ENCODE measurements at regions not wholly inside any gene's neighbourhood (a gene's known extent, or its start where the extent isn't known, plus 50 kb on each side); places are given as distances from the start of the nearest gene placed in this dataset.
A peak's percentile ranks its signal among the peaks of the same experiment; 100 is the strongest.

GRCh38 chrX:80223982-80224579 lies 196.2 kb upstream of the TENT5D start:
- peaks cover 6% of the 10 kb centered on the region for H3K4me1 Mint-ChIP-seq
- peaks cover 0 to 10% (median 2%) of the 10 kb centered on the region in 7 donors for H3K9me3 Mint-ChIP-seq
- H3K4me2 ChIP-seq (replicated peaks; ENCODE audit: extremely low read depth, low read length, poor library complexity, severe bottlenecking): peak overlapping the region; percentile 6
- no peak for TF ChIP-seq CTCF (IDR thresholded peaks at IDR 0.05)
- peak; percentile 71 to 89 (median 72) for DNase-seq
- intact Hi-C loops (cut with micrococcal nuclease): no loop called here
- H3K4me3 ChIP-seq (replicated peaks in 1 of 3; ENCODE audit: low read depth in 2 of 3, low read length in 3 of 3): no peak overlapping the region
- no peak overlapping the region for H2AFZ ChIP-seq (ENCODE audit: insufficient read depth, low read depth, low read length, poor library complexity, severe bottlenecking)
- peak overlapping the region; percentile 63 to 79 for H3K27ac ChIP-seq (ENCODE audit: low read depth in 1 of 2, low read length in 2 of 2)
- H3K27me3 Mint-ChIP-seq (ENCODE audit: low read depth in 3 of 3): peaks cover 0 to 2% (median 0%) of the 10 kb centered on the region in 3 donors
- H3K36me3 Mint-ChIP-seq: no peaks in the 10 kb centered on the region
- H3K9me3 ChIP-seq (replicated peaks in 1 of 2; ENCODE audit: control insufficient read depth in 1 of 2, insufficient read depth in 1 of 2, low read length in 2 of 2): peaks cover 0 to 5% of the 10 kb centered on the region in 2 donors
- H3K27ac Mint-ChIP-seq: peak overlapping the region; percentile 85 to 94 (median 89)
- peaks cover 6 to 15% of the 10 kb centered on the region in 2 donors for H3K4me1 ChIP-seq (ENCODE audit: control insufficient read depth in 1 of 2, insufficient read depth in 2 of 2, low read length in 2 of 2)
- H3K36me3 ChIP-seq (replicated peaks in 1 of 2; ENCODE audit: control insufficient read depth in 1 of 2, insufficient read depth in 2 of 2, low read length in 2 of 2): no peaks in the 10 kb centered on the region
- no peaks in the 10 kb centered on the region for H3K79me2 ChIP-seq (ENCODE audit: insufficient read depth, low read length)
- H3K4me3 Mint-ChIP-seq: peak overlapping the region in 1 of 2 donors; percentile 39
- H4K20me1 ChIP-seq (ENCODE audit: insufficient read depth, low read length): no peaks in the 10 kb centered on the region
- H3K9ac ChIP-seq (ENCODE audit: insufficient read depth, low read length, poor library complexity, severe bottlenecking): no peak overlapping the region
- no peaks in the 10 kb centered on the region for H3K27me3 ChIP-seq (ENCODE audit: control insufficient read depth in 2 of 2, insufficient read depth in 2 of 2, low read length in 2 of 2)

- TF ChIP-seq CTCF (IDR thresholded peaks at IDR 0.05): no peak
- no peak overlapping the region for H3K27ac ChIP-seq (ENCODE audit: low read depth in 1 of 2, low read length in 2 of 2)
- no peak overlapping the region for H3K9ac ChIP-seq (ENCODE audit: insufficient read depth, low read length, poor library complexity, severe bottlenecking)
- no peak overlapping the region for H3K4me3 Mint-ChIP-seq
- peaks cover 0 to 3% of the 10 kb centered on the region in 2 donors for H3K4me1 ChIP-seq (ENCODE audit: control insufficient read depth in 1 of 2, insufficient read depth in 2 of 2, low read length in 2 of 2)
- H3K27ac Mint-ChIP-seq: no peak overlapping the region
- no peaks in the 10 kb centered on the region for H3K9me3 ChIP-seq (replicated peaks in 1 of 2; ENCODE audit: control insufficient read depth in 1 of 2, insufficient read depth in 1 of 2, low read length in 2 of 2)
- no peak for DNase-seq
- no CpG with 5 or more reads among the region's 2 CpGs for WGBS (ENCODE audit: insufficient coverage)
- no peak overlapping the region for H3K4me2 ChIP-seq (replicated peaks; ENCODE audit: extremely low read depth, low read length, poor library complexity, severe bottlenecking)
- no peaks in the 10 kb centered on the region for H3K4me1 Mint-ChIP-seq
- H3K36me3 ChIP-seq (replicated peaks in 1 of 2; ENCODE audit: control insufficient read depth in 1 of 2, insufficient read depth in 2 of 2, low read length in 2 of 2): no peaks in the 10 kb centered on the region
- H3K36me3 Mint-ChIP-seq: no peaks in the 10 kb centered on the region
- H3K27me3 Mint-ChIP-seq (ENCODE audit: low read depth in 3 of 3): peaks cover 0 to 4% (median 0%) of the 10 kb centered on the region in 3 donors
- H4K20me1 ChIP-seq (ENCODE audit: insufficient read depth, low read length): no peaks in the 10 kb centered on the region
- intact Hi-C loops (cut with micrococcal nuclease): no loop called here
- no peaks in the 10 kb centered on the region for H3K79me2 ChIP-seq (ENCODE audit: insufficient read depth, low read length)
- no peaks in the 10 kb centered on the region for H3K27me3 ChIP-seq (ENCODE audit: control insufficient read depth in 2 of 2, insufficient read depth in 2 of 2, low read length in 2 of 2)
- H3K4me3 ChIP-seq (replicated peaks in 1 of 3; ENCODE audit: low read depth in 2 of 3, low read length in 3 of 3): no peak overlapping the region
- H2AFZ ChIP-seq (ENCODE audit: insufficient read depth, low read depth, low read length, poor library complexity, severe bottlenecking): no peak overlapping the region
- peaks cover 0 to 6% (median 2%) of the 10 kb centered on the region in 7 donors for H3K9me3 Mint-ChIP-seq
Measured at GRCh38 chrX:80229626-80230025, 190.6 kb upstream of the TENT5D start.
